ENCODE measurements at regions not wholly inside any gene's neighbourhood (a gene's known extent, or its start where the extent isn't known, plus 50 kb on each side); places are given as distances from the start of the nearest gene placed in this dataset.

DNA sequence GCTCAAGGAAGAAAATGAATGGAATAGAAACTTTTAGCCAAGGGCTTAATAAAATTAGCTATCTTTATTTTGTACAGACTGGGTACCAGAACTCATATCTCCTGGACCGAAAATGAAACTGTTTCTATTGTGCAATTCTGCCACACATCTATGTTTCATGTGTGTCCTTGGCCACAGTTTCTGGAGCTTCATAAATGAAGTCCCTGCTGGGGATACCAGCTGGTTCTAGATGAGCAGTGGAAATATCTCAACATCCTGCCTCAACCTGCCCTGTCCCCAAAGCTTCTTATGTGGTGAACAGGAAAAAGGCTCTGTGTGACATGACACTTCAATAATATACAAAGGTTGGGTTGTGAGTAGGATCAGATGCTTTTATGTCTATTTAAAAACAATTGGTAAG is 310.1 kb upstream of the SORCS1 start (continued):
- TF ChIP-seq, protein P1, sequence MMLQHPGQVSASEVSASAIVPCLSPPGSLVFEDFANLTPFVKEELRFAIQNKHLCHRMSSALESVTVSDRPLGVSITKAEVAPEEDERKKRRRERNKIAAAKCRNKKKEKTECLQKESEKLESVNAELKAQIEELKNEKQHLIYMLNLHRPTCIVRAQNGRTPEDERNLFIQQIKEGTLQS (IDR thresholded peaks at IDR 0.05) = no peak
- no peak for TF ChIP-seq SIN3A (IDR thresholded peaks at IDR 0.05; ENCODE audit: low read depth)
- TF ChIP-seq, protein P2, sequence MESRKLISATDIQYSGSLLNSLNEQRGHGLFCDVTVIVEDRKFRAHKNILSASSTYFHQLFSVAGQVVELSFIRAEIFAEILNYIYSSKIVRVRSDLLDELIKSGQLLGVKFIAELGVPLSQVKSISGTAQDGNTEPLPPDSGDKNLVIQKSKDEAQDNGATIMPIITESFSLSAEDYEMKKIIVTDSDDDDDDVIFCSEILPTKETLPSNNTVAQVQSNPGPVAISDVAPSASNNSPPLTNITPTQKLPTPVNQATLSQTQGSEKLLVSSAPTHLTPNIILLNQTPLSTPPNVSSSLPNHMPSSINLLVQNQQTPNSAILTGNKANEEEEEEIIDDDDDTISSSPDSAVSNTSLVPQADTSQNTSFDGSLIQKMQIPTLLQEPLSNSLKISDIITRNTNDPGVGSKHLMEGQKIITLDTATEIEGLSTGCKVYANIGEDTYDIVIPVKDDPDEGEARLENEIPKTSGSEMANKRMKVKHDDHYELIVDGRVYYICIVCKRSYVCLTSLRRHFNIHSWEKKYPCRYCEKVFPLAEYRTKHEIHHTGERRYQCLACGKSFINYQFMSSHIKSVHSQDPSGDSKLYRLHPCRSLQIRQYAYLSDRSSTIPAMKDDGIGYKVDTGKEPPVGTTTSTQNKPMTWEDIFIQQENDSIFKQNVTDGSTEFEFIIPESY (IDR thresholded peaks at IDR 0.05; ENCODE audit: extremely low read depth, insufficient replicate concordance, low read length) = no peak
- TF ChIP-seq SRF (IDR thresholded peaks at IDR 0.05; ENCODE audit: low read depth) = no peak
- no peak for TF ChIP-seq SP1 (IDR thresholded peaks at IDR 0.05; ENCODE audit: low read depth)
- no peak for TF ChIP-seq ZFX (IDR thresholded peaks at IDR 0.05)
- TF ChIP-seq POLR2A (IDR thresholded peaks at IDR 0.05; ENCODE audit: borderline replicate concordance, extremely low read depth, insufficient read depth, insufficient read length) = no peak

DNA sequence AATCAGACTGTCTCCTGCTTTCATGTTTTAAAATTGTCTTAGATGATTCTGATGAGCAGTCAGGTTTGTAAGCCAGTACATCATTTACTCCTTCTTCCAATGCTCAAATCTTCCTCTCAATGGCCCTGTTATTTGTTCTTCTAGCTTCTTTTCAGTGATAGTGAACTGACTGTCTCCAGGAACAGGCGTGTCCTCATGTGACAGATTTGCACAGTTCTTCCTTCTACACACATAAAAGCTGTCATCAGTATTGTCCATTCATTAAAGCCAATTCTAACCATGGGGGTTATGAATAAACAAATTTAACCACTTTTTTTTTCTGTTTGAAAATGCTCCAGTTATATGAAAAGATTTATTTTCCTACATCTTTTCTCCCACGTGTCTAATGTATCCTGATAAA is 308.7 kb upstream of the SORCS1 start:
- ATAC-seq (no peak), DNase-seq (ENCODE audit: low read depth, low spot score) (no peak)
- BruUV-seq (replicated peaks) = no TSS peak
- H3K9ac ChIP-seq (ENCODE audit: low read length) = no peak overlapping the region
- POLR2A ChIA-PET = no interaction called here
- H3K4me3 ChIP-seq (replicated peaks in 1 of 2; ENCODE audit: low read depth in 1 of 2, low read length in 2 of 2) = no peak overlapping the region
- H3K27me3 ChIP-seq (ENCODE audit: insufficient read depth, low read length) = no peaks in the 10 kb centered on the region
- RAD21 ChIA-PET (ENCODE audit: low non-redundant PET in 1 of 2, low total read pairs in 2 of 2, uncharacterized antibody in 2 of 2, unreplicated experiment in 2 of 2) = no interaction called here
- no peak overlapping the region for H2AFZ ChIP-seq (ENCODE audit: low read depth, low read length, poor library complexity, severe bottlenecking)
- H3K4me1 ChIP-seq (ENCODE audit: control insufficient read depth in 1 of 2, insufficient read depth in 2 of 2, low read length in 2 of 2) = no peaks in the 10 kb centered on the region
- H3K27ac ChIP-seq (ENCODE audit: low read depth, low read length) = no peak overlapping the region
- H3K79me2 ChIP-seq (ENCODE audit: insufficient read depth, low read length) = no peaks in the 10 kb centered on the region
- H3K9me2 ChIP-seq (ENCODE audit: insufficient read depth) = no peaks in the 10 kb centered on the region
- H4K20me1 ChIP-seq (ENCODE audit: insufficient read depth) = no peaks in the 10 kb centered on the region
- TF ChIP-seq, protein P3, sequence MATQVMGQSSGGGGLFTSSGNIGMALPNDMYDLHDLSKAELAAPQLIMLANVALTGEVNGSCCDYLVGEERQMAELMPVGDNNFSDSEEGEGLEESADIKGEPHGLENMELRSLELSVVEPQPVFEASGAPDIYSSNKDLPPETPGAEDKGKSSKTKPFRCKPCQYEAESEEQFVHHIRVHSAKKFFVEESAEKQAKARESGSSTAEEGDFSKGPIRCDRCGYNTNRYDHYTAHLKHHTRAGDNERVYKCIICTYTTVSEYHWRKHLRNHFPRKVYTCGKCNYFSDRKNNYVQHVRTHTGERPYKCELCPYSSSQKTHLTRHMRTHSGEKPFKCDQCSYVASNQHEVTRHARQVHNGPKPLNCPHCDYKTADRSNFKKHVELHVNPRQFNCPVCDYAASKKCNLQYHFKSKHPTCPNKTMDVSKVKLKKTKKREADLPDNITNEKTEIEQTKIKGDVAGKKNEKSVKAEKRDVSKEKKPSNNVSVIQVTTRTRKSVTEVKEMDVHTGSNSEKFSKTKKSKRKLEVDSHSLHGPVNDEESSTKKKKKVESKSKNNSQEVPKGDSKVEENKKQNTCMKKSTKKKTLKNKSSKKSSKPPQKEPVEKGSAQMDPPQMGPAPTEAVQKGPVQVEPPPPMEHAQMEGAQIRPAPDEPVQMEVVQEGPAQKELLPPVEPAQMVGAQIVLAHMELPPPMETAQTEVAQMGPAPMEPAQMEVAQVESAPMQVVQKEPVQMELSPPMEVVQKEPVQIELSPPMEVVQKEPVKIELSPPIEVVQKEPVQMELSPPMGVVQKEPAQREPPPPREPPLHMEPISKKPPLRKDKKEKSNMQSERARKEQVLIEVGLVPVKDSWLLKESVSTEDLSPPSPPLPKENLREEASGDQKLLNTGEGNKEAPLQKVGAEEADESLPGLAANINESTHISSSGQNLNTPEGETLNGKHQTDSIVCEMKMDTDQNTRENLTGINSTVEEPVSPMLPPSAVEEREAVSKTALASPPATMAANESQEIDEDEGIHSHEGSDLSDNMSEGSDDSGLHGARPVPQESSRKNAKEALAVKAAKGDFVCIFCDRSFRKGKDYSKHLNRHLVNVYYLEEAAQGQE (IDR thresholded peaks at IDR 0.05; ENCODE audit: low read depth) = no peak
- no peak for TF ChIP-seq CEBPB (IDR thresholded peaks at IDR 0.05; ENCODE audit: low read depth)
- TF ChIP-seq, protein P2 (IDR thresholded peaks at IDR 0.05; ENCODE audit: extremely low read depth, insufficient replicate concordance, low read length) = no peak
- no peak overlapping the region for H3K4me2 ChIP-seq (ENCODE audit: low read length)
- H3K9me3 ChIP-seq (ENCODE audit: control insufficient read depth in 1 of 2, insufficient read depth in 1 of 2, low read depth in 1 of 2, low read length in 2 of 2) = peaks cover 28 to 45% of the 10 kb centered on the region in 2 experiments; a peak in 2 of 4 replicates
- CTCF ChIA-PET = no interaction called here
- H3K36me3 ChIP-seq (ENCODE audit: control insufficient read depth in 1 of 2, insufficient read depth in 2 of 2, low read length in 2 of 2) = no peaks in the 10 kb centered on the region
- intact Hi-C loops (cut with micrococcal nuclease) = no loop called here

Measured in HCT116 (cell line).